NCI-H82 (cell line): ENCODE measurements at regions not wholly inside any gene's neighbourhood (a gene's known extent, or its start where the extent isn't known, plus 50 kb on each side); places are given as distances from the start of the nearest gene placed in this dataset.

Source experiments
- DNase-seq: peaks from one replicate; lab custom pipeline; 2025; lab: John Stamatoyannopoulos, UW

DNA sequence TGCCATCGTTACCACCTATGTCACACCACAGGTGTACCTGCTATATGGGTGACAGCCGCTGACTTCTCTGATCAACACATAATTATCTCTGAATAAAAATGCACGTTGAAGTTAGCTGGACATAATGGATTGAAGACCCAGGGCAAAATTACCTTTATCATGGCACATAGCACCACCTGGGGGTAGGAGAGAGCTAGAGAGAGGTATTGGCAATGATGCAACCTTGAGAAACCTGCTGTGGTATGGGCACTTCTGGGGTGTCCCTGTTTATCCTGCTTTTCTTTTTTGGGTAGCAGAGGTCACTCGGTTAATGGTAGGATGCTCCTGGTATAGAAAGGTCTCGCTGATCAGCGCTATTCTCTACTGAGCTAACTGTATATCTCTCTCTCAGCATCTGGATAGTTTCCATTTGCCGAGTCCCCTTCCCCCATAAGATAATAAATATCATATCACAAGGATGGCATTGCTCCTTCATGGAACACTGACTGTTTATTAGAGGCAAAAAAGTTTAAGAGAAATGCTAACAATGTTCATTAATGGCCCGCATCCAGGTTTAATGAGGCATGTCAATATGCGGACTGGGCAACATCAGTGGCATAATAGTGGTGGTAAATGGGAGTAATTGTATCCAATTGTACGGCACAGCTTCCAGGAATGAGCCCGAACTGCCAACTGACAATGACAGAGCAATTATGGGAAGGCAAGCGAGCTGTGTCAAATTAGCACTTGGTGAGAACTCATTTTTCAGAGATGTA, 323.1 kb downstream of the TFEC start:
- DNase-seq, result peak; percentile 69

DNA sequence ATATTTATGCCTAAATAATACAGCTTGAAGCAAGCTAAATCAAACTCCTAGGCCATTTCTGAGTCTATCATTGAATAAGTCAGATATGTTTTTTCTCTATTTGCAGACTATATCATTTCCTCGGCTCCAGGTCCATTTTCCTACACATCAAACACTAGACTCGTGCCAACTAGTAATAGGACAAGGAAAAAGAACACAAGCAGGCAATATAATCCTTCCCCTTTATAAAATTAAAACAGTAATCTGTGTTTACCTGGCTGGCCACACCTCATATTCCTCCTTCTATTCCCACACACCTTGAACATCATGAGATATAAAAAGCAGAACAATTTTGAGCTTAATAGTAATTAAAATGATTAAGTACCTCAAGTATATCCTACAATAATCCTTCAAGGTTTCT, 325.7 kb downstream of the TFEC start:
- peak; percentile 48 for DNase-seq

DNA sequence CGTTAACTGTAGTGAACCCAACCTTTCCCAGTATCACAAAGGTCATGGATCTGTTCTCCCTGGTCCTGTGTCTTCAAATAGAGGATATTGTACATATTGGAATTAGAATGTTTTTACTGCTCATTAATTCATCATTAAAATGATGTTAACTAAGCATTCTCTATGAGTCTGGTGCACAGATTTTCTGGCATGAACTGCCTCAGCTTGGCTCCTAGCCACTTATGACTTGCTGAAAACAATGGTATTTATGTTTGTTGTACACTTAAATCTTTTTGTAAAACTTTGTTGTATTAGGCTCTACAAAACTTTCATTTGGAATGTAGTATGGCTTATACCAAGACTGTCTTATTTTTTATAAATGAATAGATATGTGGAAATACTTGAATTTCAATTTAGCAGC, 329.4 kb downstream of the TFEC start:
- DNase-seq, result no peak

DNA sequence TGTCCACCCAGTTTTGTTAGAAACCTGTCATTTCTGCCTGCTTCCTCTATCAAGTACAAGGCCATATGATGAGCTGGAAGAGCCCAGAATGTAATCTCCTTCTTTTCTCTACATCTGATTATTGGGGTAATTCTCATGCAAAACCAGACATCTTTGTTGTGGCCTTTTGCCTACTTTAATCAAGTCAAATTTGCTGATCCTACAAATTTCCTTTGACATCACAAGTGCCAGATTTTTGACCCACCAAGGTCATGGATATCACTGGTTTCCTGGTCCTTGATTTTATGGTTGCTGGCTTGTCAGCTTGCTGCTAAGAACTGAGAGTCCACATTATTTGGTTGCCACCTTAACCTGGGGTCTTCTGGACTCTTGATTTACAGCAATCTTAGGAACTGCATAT, 336.1 kb downstream of the TFEC start:
- DNase-seq, result no peak

DNA sequence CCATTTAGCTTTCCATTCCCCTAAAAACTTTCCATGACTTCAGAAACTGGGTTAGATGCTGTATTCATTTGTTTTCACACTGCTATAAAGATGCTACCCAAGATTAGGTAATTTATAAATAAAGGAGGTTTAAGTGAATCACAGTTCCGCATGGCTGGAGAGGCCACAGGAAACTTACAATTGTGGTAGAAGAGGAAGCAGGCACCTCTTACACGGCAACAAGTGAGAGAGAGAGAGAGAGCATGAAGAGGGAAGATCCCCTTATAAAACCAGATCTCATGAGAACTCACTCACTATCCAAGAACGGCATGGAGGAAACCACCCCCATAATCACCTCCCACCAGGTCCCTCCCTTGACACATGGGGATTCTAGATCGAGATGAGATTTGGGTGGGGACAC, 336.8 kb downstream of the TFEC start:
- DNase-seq, result no peak

DNA sequence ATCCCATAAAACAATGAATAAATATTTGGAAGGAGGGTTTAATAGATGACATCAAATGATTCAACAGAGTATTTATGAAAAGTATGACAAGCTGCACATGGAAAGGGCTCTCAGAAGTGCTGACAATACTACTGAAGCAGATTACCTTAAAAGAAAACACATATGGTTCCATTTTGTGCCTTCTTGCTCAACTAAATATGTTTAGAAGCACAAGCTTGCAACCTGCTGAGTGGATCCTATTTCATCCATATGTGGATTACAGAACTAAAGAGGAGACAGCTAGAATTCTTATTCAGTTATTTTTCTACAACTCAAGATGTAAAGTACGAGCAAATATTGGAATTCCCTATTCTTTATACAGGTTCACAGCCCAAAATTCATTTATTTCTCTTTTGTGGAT, 340.6 kb downstream of the TFEC start:
- DNase-seq, result no peak

DNA sequence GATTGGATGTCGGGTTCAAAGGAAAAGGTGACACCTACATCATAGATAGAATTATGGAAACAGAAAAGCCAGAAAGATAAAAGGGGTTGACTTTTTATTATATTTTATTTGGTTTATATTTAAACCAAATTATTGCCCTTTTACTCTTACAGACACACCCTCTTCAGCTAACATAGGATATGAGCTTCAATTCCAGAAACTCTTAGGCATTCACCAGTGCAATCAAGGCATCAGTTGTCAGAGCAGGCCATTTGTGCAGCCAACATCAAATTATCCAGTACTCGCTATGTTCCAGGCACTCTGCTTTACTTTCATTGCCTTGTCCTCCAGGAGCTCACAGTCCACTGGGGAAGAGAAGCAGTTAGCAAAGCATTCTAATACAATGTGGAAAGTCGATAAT, 347.5 kb downstream of the TFEC start:
- DNase-seq, result no peak

DNA sequence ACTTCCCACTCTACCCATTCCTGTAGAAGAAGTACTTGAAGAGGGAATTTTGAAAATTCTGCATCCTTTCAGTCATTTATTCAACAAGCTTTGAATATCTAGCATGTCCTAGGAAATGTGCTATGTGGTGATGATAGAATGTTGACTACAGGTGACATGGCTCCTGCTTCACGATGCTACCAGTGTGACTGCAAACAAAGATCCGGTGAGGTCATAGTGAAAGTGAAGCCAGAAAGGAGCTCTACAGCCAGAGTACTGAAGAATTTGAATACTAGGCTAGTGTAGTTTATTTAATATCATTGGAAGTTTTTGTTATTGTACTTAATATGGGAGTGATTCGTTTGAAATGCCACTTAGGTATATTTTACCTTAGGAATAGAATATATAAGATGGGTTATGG, 348.1 kb downstream of the TFEC start:
- no peak for DNase-seq

DNA sequence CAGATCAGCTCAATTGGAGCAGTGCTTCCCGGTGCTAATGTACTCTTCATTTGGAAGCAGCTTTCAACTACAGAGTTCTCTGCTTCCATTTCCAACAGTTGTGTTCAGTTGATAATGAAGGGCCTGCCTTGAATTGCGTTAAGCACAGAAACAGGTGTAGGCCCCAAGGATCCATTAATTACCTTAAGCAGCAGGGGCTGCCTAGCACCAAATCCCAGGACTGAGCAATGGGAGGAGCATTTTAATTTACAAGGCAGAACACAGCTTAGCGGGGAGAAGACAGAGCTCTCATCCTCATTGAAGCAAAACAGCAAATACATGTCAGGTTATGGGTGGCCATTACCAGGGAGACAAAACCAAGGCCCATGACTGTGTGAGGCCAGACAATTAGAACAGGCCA, 349.6 kb downstream of the TFEC start:
- peak; percentile 84 for DNase-seq

DNA sequence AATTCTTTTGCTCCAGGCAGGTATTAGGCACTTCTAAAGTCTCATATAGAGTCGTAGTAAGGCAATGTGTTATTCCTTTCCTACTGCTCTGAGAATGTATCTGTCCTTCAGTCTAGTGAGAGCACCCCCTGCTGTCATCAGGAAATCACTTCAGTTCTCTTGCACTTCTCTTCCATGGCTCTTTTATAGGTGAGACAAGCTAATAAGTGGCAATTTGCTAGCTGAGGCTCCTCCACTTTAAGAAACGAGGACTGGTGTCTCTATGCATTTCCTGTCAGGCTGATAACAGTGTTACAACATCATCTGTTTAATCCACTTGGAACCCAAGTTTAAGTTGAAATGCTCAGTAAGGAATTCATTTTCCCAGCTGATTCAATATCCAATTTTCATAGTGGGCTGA, 350.6 kb downstream of the TFEC start:
- DNase-seq, result peak; percentile 68

DNA sequence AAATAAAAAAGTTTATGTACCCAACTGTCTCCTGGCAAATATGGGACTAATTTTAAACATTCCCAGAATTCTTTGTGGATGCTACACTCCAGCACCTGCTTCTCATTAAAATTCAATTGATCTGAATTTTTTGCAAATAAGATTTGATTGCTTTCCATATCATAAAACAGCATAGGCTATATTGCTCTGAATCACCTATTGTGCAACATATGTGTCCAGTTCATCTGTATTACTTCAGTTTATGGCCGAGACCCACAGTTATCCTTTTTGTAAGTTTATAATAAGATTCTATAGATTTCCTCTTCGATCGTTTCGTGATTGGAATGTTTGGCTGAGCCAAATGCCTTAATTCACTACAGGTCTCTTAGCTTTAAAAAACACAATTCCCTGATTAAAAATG, 351.1 kb downstream of the TFEC start:
- no peak for DNase-seq

DNA sequence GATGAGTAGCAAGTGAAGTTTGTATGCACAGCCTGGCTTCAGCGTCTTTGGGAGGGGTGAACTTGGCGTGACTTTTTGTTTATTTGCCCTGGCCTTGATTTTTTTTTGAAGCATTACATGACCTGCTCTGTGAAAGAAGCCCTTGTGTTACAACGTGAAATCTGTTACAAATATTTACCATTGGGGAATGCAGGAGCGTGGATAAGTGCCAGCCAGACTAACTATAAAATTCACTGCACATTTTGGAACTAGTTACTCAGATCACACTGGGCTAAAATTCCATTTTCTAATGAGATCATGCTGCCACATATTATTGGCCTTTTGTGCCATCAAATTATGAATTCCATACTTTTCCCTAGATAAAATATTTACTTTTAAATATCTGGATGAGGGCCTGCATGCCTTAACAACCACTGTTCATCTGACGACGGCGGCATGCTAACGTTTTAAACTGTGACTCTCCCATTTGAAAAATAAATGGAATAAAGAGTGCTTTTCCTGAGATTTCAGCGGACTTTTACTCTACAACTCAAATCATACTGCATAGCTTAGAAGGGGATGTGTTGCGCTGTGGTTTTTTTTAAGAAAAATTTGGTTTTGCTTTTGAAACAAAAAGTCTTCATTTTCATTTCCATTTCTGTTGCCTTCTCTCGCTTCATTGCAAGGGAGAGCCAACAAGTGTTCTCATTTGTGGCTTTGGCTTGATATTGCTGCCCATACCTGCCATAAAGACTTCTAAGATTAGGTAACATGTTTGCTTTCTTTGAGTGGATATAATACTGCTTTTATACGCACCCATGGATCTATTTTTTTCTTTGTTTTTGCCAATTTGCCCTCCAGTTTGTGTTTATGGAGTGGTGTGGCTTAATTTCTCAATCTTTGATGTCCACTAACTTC, 352.2 kb downstream of the TFEC start:
- DNase-seq, result no peak

DNA sequence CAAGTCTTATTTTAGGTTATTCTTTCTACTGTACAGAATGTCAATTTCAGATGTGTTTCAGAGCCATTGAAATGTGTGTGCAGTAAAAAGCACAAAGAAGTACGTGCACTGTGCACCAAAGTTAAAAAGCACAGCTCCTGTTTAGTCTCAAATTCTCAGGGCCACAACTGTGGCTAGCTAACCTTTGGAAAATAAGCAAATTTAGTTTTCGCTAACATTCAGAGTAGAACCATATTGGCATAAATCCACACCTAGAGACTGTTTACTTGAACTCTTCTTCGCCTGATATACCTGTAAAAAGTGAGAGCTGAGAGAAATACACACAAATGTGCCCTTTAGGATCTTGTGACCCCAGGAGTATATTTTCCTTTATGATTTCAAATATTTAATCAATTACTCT, 353.9 kb downstream of the TFEC start:
- no peak for DNase-seq

DNA sequence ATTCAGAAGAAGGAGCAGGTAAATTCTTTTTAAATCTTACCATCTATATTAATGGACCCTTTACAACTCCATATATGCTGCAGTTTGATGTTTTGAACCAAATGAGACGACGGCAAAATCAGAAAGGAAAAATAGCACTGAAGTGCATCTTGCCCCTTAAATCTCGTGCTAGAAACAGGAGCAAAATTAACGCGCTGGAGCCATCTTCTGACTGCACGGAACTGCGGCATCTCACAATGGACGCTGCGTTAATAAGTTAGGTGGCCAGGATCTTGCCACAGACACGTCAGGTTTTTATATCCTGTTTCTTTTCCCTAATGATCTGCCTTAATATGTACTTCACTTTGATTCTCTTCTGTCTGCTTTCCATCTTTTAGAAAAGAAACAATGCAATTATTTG, 354.5 kb downstream of the TFEC start:
- DNase-seq, result peak; percentile 48

DNA sequence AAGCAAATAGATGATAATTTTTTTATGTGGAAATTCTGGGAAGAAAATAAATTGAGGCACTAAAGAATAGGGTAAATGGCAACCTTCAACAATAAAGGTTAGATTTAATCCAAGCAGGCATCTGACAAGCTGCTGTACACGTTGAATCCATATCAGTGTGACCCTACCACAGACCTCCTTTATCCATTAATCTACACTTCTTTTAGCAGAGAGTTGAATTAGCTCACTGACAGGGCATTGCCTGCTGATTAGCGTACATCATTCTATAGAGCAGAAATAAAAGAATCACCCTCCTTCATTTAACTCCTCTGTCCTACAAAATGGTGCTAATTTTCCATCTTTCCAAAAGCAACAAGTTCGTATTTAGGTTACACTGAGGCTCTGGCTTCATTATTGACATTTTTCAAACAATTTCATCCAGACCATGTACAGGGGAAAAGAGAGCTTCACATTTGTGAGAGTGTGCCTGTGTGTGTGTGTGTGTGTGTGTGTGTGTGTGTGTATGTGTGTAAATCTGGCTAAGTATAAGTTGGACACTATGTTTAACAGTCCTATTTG, 356.0 kb downstream of the TFEC start:
- peak; percentile 20 for DNase-seq

DNA sequence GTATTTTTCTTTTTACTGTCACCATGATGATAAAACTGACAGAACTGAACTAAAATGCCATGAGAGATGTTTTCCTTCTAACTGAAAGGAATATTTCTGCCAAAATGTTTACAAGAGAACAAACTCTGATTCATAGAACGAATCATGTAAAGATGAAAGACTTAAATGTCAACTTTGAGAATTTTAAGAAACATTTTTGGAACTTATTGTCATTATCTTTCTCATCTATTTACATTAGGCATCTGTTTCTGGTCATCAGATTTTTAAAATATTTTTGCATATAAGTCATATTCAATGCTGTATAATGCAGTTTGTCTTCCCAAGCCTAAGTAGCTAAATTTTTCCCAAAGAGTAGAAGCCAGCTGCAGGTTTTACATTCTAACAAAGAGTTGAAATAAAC, 358.5 kb downstream of the TFEC start:
- no peak for DNase-seq

DNA sequence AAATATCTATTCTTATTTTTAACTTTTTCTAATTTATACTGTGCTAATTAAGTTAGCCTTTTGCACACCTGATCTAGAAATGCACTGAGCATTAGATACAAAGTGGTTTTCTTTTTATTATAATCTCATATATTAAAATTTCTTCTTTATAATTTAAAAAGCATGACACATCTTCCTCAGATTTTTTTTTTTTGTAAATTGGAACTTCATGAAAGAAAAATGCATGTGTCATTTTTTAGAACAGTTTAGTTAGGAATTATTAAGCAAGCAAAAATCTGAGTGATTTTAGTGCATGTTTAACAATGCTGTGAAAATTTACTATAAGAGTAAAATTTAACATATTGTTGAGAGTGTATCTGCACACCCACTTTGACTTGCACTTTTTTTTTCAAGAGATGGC, 367.9 kb downstream of the TFEC start:
- DNase-seq, result no peak

DNA sequence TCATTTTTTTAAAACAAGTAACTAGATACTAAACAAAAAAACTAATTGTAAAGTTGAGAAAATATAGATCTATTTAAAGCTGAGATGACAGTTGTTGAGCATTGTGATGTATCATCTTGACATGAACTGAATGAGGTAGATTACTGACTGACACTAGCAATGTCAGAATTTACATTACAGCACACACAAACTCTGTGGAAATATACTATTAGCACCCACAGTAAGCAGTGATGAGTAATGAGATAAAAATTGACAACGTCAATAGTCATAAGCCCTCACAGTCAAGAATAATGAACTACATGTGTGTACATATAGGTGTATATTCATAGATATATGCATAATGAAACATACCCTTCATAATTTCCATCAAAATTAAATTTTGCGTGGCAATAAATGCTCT, 368.4 kb downstream of the TFEC start:
- no peak for DNase-seq

DNA sequence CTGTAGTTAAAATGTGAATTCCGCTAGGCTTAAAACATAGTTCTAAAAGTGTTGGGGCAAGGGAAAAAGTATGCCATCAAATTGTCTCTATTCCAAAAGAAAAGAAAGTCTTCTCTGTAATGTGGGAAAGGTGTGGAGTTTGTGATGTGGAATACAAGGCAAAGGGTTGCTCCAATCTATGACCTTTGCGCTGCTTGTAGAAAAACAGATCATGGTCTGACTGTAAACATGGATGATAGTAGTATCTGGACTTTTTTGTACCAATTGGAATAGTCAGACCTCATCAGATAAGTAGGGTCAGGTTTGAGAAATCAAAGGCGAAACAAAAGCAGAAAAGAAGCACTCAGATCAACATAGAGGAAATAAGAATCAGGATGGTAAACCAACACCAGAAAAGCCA, 372.3 kb downstream of the TFEC start:
- DNase-seq, result no peak

DNA sequence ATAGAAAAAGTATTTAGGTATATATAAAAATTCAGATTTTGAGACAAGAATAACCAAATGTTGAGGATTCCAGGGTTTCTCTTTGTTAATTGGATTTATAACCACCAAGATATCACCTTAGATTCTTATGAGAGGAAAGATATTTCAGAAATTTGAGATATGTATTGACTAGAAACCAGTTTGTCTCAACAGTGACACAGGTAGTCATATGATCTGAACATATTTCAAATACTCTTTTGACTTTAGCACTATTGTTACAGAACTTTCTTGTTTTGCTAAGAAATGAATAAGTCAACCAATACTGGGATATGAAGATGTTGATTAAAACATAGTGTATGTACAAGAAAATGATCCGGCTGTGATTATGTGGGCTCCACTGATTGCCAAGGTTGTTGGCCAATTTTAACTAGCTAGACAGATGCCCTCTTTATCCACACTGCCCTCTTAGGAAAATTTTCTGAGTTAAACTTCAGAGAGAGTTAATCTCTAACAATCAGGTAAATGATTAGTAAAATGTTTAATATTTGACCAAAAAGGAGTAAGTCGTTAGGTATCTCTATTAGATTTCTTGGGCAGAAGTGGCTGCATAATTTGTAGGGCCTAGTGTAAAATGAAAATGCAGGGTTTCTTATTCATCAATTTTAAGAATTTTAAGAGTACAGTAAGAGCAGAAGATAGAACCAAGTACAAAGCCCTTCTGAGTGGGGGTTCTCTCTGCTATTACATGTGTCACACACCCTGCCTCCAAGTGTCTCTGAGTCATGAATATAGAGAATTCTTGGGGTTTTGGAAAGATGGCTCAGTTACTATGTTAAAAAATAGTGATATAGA, 376.0 kb downstream of the TFEC start:
- no peak for DNase-seq

DNA sequence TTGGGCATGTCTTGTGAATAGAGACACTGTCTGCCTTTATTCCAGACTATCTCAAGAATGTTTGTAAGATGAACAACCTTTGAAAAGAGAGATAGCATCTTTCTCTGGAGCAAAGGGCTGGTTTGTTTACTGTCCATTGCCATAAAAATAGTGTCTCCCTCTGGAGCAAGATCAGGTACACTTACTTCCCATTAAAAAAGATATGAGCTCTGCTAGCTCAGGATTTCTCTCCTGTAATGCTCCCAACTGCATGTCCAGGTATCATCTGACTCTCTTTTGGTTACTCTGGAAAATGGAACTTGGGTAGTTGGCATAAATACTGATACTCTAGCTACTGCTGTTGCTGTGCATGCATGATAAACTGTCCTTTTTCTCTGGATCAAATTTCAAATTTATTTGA, 381.1 kb downstream of the TFEC start:
- no peak for DNase-seq

DNA sequence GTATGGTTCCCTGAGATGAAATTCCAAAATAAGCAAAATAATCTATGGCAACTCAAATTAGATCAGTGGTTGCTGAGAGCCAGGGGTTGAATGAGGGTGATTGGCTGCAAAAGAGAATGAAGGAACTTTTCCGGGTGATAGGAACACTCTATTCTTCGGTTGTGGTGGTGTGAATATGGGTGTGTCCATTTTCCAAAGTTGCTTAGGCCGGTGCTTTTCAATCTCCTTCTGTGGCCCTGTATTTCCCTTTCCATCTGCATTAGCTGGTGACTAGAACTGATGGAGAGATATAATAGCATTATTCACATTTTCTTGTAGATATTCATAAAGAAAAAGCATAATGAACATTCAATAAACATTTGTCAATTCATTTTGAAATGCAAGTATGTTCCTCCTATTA, 382.9 kb downstream of the TFEC start:
- no peak for DNase-seq
